Kidney (tissue), 13 donors: ENCODE measurements at regions not wholly inside any gene's neighbourhood (a gene's known extent, or its start where the extent isn't known, plus 50 kb on each side); places are given as distances from the start of the nearest gene placed in this dataset.

Experiments
- DNase-seq, 5 donors: peaks; one replicate each; pipeline ENCODE4 v3.0.0-alpha.2; 2013 to 2020
- FAIRE-seq: peaks from 2 replicates; lab custom pipeline; 2012; peaks lifted over from hg19 to GRCh38; lab: Jason Lieb, UNC
- H3K27ac ChIP-seq, 2 donors: one replicate each; pipeline ENCODE4 v1.7.0; 2013; ENCODE audit warnings: low read depth in 2 of 2, low read length in 2 of 2, inconsistent platforms in 1 of 2
- H3K27me3 ChIP-seq: one replicate; pipeline ENCODE4 v1.7.1; 2013; ENCODE audit warnings: low read length, inconsistent platforms; ENCODE audit not compliant: control insufficient read depth, insufficient read depth
- H3K36me3 ChIP-seq, 3 donors: one replicate each; pipeline versions ENCODE4 v1.7.0 to v1.7.1; 2013; ENCODE audit warnings: low read length in 3 of 3, control low read depth in 1 of 3, inconsistent platforms in 1 of 3; ENCODE audit not compliant: insufficient read depth in 3 of 3, control insufficient read depth in 2 of 3
- H3K4me1 ChIP-seq, 3 donors: one replicate each; pipeline versions ENCODE4 v1.7.0 to v1.7.1; 2013; ENCODE audit warnings: low read length in 3 of 3, inconsistent platforms in 1 of 3, low read depth in 1 of 3; ENCODE audit not compliant: control insufficient read depth in 2 of 3, insufficient read depth in 2 of 3
- H3K4me3 ChIP-seq, 3 donors: one replicate each; pipeline versions ENCODE4 v1.7.0 to v1.8.1; 2013; ENCODE audit warnings: low read length in 3 of 3, control low read depth in 1 of 3, inconsistent platforms in 1 of 3
- H3K9ac ChIP-seq, 3 donors: one replicate each; pipeline versions ENCODE4 v1.7.0 to v1.7.1; 2013; ENCODE audit warnings: low read length in 3 of 3, control low read depth in 1 of 3, inconsistent platforms in 1 of 3
- H3K9me3 ChIP-seq, 3 donors: one replicate each; pipeline versions ENCODE4 v1.7.0 to v1.7.1; 2013; ENCODE audit warnings: low read length in 3 of 3, control low read depth in 1 of 3, inconsistent platforms in 1 of 3; ENCODE audit not compliant: control insufficient read depth in 2 of 3, insufficient read depth in 1 of 3
- CTCF ChIP-seq: IDR thresholded peaks from 3 replicates; pipeline ENCODE4 v1.5.1; 2012; ENCODE audit warnings: mild to moderate bottlenecking, moderate library complexity, borderline replicate concordance; ENCODE audit not compliant: insufficient read depth; ENCODE audit errors: extremely low read depth
- intact Hi-C: fragments of 100-400 bp; cut with DNase I; formaldehyde crosslinking; loops from one replicate; pipeline ENCODE4 v1.11.1; 2022
- donor health status: control.
- donor health status: control.
- donor health status: control.
- donor health status: control.
- donor health status: control.
- donor health status: DM: yes; HTN: yes; CAD: no.
- donor health status: Normal renal cell carcinoma (clear cell type).

- Histone ChIP-seq H3K36me3 (no peaks in the 10 kb centered on the region), H3K27me3 (no peaks in the 10 kb centered on the region), H3K4me1 (no peaks in the 10 kb centered on the region), H3K9ac (no peak overlapping the region), H3K9me3 (no peaks in the 10 kb centered on the region), H3K4me3 (no peak overlapping the region), H3K27ac (no peak overlapping the region)
- no peak for TF ChIP-seq CTCF
- intact Hi-C loops, result no loop called here
- DNase-seq (no peak), FAIRE-seq (no peak)
Observed at GRCh38 chr15:31597466-31597865, 270.8 kb downstream of the KLF13 start.

GRCh38 chr15:31598620-31599019 lies 272.0 kb downstream of the KLF13 start:
- H3K4me3 ChIP-seq, result no peak overlapping the region
- no peak overlapping the region for H3K27ac ChIP-seq
- intact Hi-C loops, result no loop called here
- TF ChIP-seq CTCF, result no peak
- H3K27me3 ChIP-seq, result no peaks in the 10 kb centered on the region
- no peak for FAIRE-seq
- H3K4me1 ChIP-seq, result no peaks in the 10 kb centered on the region
- no peak overlapping the region for H3K9ac ChIP-seq
- DNase-seq, result peak in 4 of 5 donors; percentile 43 to 58 (median 45)
- H3K9me3 ChIP-seq, result no peaks in the 10 kb centered on the region
- H3K36me3 ChIP-seq, result no peaks in the 10 kb centered on the region

GRCh38 chr15:31605467-31605931 lies 278.9 kb downstream of the KLF13 start:
- no peak for TF ChIP-seq CTCF
- intact Hi-C loops, result no loop called here
- FAIRE-seq (no peak), DNase-seq (peak in 2 of 5 donors; percentile 23 to 31)
- Histone ChIP-seq H3K27me3 (no peaks in the 10 kb centered on the region), H3K9me3 (no peaks in the 10 kb centered on the region), H3K27ac (no peak overlapping the region), H3K9ac (no peak overlapping the region), H3K4me3 (no peak overlapping the region), H3K4me1 (no peaks in the 10 kb centered on the region), H3K36me3 (no peaks in the 10 kb centered on the region)

GRCh38 chr15:31606194-31606669 lies 279.6 kb downstream of the KLF13 start:
- Histone ChIP-seq H3K4me1 (no peaks in the 10 kb centered on the region), H3K4me3 (no peak overlapping the region), H3K9ac (no peak overlapping the region), H3K27me3 (no peaks in the 10 kb centered on the region), H3K9me3 (no peaks in the 10 kb centered on the region), H3K27ac (no peak overlapping the region), H3K36me3 (no peaks in the 10 kb centered on the region)
- intact Hi-C loops, result no loop called here
- DNase-seq (peak in 1 of 5 donors; percentile 14), FAIRE-seq (no peak)
- no peak for TF ChIP-seq CTCF
